Tibial artery (tissue), 4 donors: ENCODE measurements at regions not wholly inside any gene's neighbourhood (a gene's known extent, or its start where the extent isn't known, plus 50 kb on each side); places are given as distances from the start of the nearest gene placed in this dataset.
"Not testable (repeated sequence)": the region's sequence is repeated elsewhere in the genome, so short reads cannot be mapped to it uniquely, and the experiment has no call there.

ENCODE experiments used
- DNase-seq, 2 donors: peaks; one replicate each; pipeline ENCODE4 v3.0.0-alpha.2; 2019
- H3K27ac ChIP-seq, 2 donors: fragments of 200-600 bp; sonication (generic) in 1 of 2; 1 replicate in 1 of 2; 2 replicates in 1 of 2; pipeline ENCODE4 v1.5.1; 2018 to 2019; ENCODE audit warnings: mild to moderate bottlenecking in 1 of 2
- H3K27me3 ChIP-seq, 2 donors: fragments of 200-600 bp; sonication (generic) in 1 of 2; one replicate each; pipeline versions ENCODE4 v1.5.1 to v1.6.0; 2016 to 2019
- H3K36me3 ChIP-seq, 3 donors: fragments of 200-600 bp; sonication (generic) in 2 of 3; one replicate each; pipeline ENCODE4 v1.5.1; 2016 to 2019; ENCODE audit warnings: mild to moderate bottlenecking in 2 of 3
- H3K4me1 ChIP-seq, 4 donors: fragments of 200-600 bp; sonication (generic) in 2 of 4; 1 replicate in 3 of 4; 2 replicates in 1 of 4; pipeline ENCODE4 v1.5.1; 2016 to 2019
- H3K4me3 ChIP-seq, 2 donors: fragments of 200-600 bp; sonication (generic) in 1 of 2; 1 replicate in 1 of 2; 2 replicates in 1 of 2; pipeline ENCODE4 v1.5.1; 2018 to 2019; ENCODE audit warnings: mild to moderate bottlenecking in 2 of 2
- H3K9me3 ChIP-seq, 3 donors: fragments of 200-600 bp; sonication (generic) in 1 of 3; one replicate each; pipeline ENCODE4 v1.5.1; 2016 to 2019
- intact Hi-C: fragments of 100-400 bp; cut with DNase I; formaldehyde crosslinking; loops from one replicate; pipeline ENCODE4 v1.15.0; 2023; ENCODE audit warnings: low total_unique reads
- TF ChIP-seq, protein P1 (sequence below), 2 experiments: fragments of 200-600 bp in 1 of 2; fragments of 450-650 bp in 1 of 2; IDR thresholded peaks; one replicate each; pipeline ENCODE4 v1.5.1; 2017 to 2019; ENCODE audit warnings: antibody characterized with exemption in 2 of 2, mild to moderate bottlenecking in 1 of 2, moderate library complexity in 1 of 2

DNA sequence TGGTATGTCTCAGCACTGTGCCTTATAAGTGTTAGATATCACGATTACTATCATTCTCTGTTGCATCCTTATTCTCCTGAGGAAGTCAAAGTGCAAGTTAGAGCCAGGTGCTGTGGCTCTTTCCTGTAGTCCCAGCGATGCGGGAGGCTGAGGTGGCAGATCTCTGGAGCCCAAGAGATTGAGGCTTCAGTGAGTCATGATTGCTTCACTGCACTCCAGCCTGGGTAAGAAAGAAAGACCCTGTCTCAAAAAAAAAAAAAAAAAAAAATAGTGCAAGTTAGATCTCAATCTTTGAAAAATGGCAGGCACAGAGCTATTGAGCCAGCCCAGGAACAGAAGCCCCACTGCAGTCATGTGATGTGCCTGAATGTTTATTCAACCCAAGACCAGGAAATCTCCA lies 147.8 kb upstream of the POGK start:
- Histone ChIP-seq H3K4me3 (no peak overlapping the region), H3K36me3 (no peaks in the 10 kb centered on the region), H3K9me3 (no peaks in the 10 kb centered on the region), H3K27me3 (no peaks in the 10 kb centered on the region), H3K27ac (no peak overlapping the region), H3K4me1 (no peaks in the 10 kb centered on the region)
- no peak for DNase-seq
- intact Hi-C loops: no loop called here
- TF ChIP-seq, protein P1, sequence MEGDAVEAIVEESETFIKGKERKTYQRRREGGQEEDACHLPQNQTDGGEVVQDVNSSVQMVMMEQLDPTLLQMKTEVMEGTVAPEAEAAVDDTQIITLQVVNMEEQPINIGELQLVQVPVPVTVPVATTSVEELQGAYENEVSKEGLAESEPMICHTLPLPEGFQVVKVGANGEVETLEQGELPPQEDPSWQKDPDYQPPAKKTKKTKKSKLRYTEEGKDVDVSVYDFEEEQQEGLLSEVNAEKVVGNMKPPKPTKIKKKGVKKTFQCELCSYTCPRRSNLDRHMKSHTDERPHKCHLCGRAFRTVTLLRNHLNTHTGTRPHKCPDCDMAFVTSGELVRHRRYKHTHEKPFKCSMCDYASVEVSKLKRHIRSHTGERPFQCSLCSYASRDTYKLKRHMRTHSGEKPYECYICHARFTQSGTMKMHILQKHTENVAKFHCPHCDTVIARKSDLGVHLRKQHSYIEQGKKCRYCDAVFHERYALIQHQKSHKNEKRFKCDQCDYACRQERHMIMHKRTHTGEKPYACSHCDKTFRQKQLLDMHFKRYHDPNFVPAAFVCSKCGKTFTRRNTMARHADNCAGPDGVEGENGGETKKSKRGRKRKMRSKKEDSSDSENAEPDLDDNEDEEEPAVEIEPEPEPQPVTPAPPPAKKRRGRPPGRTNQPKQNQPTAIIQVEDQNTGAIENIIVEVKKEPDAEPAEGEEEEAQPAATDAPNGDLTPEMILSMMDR (IDR thresholded peaks at IDR 0.05): no peak

DNA sequence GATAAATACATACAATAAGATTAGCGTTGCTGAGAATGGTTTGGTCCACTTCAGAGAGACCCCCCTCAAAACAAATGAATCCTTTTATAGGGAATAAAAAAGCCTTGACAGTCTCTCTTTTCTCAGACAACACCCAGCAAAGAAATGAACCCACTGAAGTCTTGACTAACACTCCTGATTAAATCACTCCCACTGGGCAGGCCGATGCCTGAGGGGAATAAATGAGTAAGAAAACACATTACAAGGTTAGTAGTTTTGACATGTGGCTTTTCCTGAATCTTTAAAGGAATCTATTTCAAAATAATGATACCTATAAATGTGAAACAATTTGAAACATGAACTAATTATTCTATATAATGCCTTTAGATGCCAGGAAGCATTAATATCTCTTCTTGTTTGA lies 146.9 kb upstream of the POGK start:
- TF ChIP-seq, protein P1 (IDR thresholded peaks at IDR 0.05): no peak
- Histone ChIP-seq H3K27me3 (no peaks in the 10 kb centered on the region), H3K9me3 (no peaks in the 10 kb centered on the region), H3K36me3 (no peaks in the 10 kb centered on the region), H3K27ac (no peak overlapping the region), H3K4me1 (no peaks in the 10 kb centered on the region), H3K4me3 (no peak overlapping the region)
- intact Hi-C loops: no loop called here
- DNase-seq: no peak

DNA sequence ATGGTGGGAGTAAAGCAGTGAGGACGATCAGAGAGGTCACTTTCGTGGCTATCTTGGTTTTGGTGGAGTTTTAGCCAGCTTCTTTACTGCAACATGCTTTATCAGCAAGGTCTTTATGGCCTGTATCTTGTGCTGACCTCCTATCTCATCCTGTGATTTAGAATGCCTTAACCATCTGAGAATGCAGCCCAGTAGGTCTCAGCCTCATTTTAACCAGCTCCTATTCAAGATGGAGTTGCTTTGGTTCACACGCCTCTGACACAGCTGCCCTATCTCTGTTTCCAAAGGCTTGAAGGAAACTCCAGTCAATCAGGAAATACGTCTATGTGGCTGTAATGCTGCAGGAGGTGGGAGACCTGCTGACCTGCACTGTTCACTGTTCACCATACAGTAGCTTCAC lies 146.1 kb upstream of the POGK start:
- no peak overlapping the region for H3K4me3 ChIP-seq
- H3K27ac ChIP-seq: no peak overlapping the region
- no peaks in the 10 kb centered on the region for H3K36me3 ChIP-seq
- no peak for DNase-seq
- H3K9me3 ChIP-seq: no peaks in the 10 kb centered on the region
- no peaks in the 10 kb centered on the region for H3K4me1 ChIP-seq
- intact Hi-C loops: no loop called here
- H3K27me3 ChIP-seq: no peaks in the 10 kb centered on the region
- TF ChIP-seq, protein P1 (IDR thresholded peaks at IDR 0.05): no peak

DNA sequence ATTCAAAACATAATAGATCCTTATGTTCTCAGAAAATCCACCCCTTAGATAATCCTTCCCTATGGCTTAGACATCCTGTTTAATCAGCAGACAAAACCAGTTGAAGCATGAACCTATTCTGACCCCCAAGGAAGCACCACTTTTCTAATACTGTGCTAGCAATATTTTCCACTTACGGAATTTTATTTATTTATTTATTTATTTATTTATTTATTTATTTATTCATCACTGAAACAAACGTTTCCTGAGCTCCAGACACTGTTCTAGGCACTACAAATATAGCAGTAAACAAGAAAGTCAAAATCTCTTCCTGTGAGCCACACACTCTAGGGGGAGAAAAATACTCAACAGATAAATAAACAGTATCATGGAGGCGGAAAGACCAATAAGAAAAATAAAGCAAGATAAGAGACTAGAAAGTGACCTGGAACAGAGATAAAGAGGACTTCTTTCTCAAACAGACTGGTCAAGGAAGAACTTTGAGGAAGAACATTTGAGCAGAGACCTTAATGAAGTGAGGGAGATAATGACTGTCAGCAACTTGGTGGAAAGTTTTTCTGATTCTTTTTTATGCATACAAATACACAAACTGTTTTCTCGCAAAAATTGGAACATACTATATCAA lies 145.5 kb upstream of the POGK start:
- Histone ChIP-seq H3K27ac (no peak overlapping the region), H3K27me3 (no peaks in the 10 kb centered on the region), H3K9me3 (no peaks in the 10 kb centered on the region), H3K36me3 (no peaks in the 10 kb centered on the region), H3K4me1 (no peaks in the 10 kb centered on the region), H3K4me3 (no peak overlapping the region)
- TF ChIP-seq, protein P1 (IDR thresholded peaks at IDR 0.05): no peak
- intact Hi-C loops: no loop called here
- no peak for DNase-seq

DNA sequence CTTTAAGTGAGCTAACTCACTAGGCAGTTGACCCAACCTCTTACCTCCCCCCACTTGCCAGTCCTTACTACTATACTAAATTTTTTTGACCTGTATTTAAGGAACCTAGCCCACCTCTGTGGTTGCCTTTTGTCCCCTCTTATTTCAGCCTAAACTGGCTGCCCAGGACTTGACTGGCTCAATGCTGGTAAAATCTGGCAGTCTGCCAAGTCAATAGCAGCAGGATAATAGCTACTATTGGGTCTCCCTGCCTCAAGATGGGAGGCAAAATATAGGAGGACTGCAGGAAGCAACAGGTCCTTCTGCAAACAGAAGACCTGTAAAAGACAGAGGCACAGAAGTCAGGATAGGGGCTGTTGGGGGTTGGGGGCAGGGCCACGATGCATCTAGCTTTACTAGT lies 144.2 kb upstream of the POGK start:
- intact Hi-C loops: no loop called here
- Histone ChIP-seq H3K27ac (no peak overlapping the region), H3K27me3 (no peaks in the 10 kb centered on the region), H3K9me3 (no peaks in the 10 kb centered on the region), H3K36me3 (no peaks in the 10 kb centered on the region), H3K4me1 (no peaks in the 10 kb centered on the region), H3K4me3 (no peak overlapping the region)
- TF ChIP-seq, protein P1 (IDR thresholded peaks at IDR 0.05): no peak
- no peak for DNase-seq

DNA sequence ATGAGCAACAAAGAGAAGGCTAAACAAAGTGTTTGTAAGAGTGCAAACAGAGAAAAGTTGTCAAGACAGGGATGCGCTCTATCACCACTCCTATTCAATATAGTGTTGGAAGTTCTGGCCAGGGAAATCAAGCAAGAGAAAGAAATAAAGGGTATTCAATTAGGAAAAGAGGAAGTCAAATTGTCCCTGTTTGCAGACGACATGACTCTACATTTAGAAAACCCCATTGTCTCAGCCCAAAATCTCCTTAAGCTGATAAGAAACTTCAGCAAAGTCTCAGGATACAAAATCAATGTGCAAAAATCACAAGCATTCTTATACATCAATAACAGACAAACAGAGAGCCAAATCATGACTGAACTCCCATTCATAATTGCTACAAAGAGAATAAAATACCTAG lies 143.4 kb upstream of the POGK start:
- H3K27me3 ChIP-seq, H3K9me3 ChIP-seq, H3K36me3 ChIP-seq, DNase-seq, H3K4me1 ChIP-seq, H3K27ac ChIP-seq, intact Hi-C loops, H3K4me3 ChIP-seq: not testable (repeated sequence)
